Coronary artery (tissue), 2 donors: ENCODE measurements at regions not wholly inside any gene's neighbourhood (a gene's known extent, or its start where the extent isn't known, plus 50 kb on each side); places are given as distances from the start of the nearest gene placed in this dataset.
"Not testable (repeated sequence)": the region's sequence is repeated elsewhere in the genome, so short reads cannot be mapped to it uniquely, and the experiment has no call there.

Experiments
- DNase-seq: peaks from one replicate; pipeline ENCODE4 v3.0.0-alpha.2; 2017; ENCODE audit warnings: low spot score
- H3K27ac ChIP-seq, 2 donors: fragments of 200-600 bp; sonication (generic); one replicate each; pipeline ENCODE4 v1.5.1; 2016 to 2019
- H3K4me3 ChIP-seq: fragments of 200-600 bp; sonication (generic); 2 replicates; pipeline ENCODE4 v1.5.1; 2016; ENCODE audit warnings: mild to moderate bottlenecking, moderate library complexity
- CTCF ChIP-seq: fragments of 200-600 bp; sonication (generic); IDR thresholded peaks from one replicate; pipeline ENCODE4 v1.5.1; 2019; ENCODE audit warnings: antibody characterized with exemption

GRCh38 chr11:96567176-96567575 lies 177.4 kb downstream of the JRKL start:
- Histone ChIP-seq H3K27ac (no peak overlapping the region), H3K4me3 (peak overlapping the region; percentile 47)
- TF ChIP-seq CTCF = no peak
- DNase-seq = no peak

- Histone ChIP-seq H3K27ac (no peak overlapping the region), H3K4me3 (peak overlapping the region; percentile 47)
- no peak for DNase-seq
- TF ChIP-seq CTCF = no peak
Measured at GRCh38 chr11:96567667-96568066, 177.9 kb downstream of the JRKL start.

DNA sequence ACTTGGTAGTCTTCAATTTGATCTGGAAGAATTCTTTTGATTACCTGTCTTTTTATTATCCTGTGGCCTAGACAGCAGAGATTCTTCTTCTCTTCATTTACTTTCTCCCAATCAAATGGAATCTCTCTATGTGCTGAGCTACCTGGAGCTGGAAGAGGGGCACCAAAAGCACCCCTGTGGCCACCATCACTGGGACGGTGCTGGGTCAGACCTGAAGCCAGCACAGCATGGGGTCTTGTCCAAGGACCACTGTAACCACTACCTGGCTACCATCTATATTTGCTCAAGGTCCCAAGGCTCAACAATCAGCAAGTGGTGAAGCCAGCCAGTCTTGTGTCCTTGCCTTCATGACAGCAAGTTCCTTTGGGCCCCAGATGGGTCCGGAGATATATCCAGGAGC lies 186.6 kb downstream of the JRKL start:
- Histone ChIP-seq H3K27ac (no peak overlapping the region), H3K4me3 (no peak overlapping the region)
- no peak for TF ChIP-seq CTCF
- no peak for DNase-seq

DNA sequence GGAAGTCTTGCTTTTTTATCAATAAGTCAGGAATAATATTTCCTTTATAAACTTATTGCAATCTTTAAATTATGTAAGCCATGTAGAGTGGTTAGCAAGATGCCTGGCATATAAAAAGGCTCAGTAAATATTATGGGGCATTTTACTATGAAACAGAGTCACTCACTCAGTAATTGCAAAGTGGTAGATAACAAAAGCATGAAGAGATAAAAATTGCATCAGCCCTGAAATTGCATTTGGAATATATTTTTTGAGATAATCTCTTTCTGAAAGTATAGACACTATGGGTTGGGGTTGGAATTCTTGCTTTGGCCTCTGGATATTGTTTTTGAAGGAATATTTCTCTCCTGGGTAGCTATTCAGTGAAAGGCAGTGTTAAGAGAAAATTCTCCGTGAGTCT lies 188.6 kb downstream of the JRKL start:
- Histone ChIP-seq H3K4me3 (no peak overlapping the region), H3K27ac (no peak overlapping the region)
- no peak for DNase-seq
- no peak for TF ChIP-seq CTCF

DNA sequence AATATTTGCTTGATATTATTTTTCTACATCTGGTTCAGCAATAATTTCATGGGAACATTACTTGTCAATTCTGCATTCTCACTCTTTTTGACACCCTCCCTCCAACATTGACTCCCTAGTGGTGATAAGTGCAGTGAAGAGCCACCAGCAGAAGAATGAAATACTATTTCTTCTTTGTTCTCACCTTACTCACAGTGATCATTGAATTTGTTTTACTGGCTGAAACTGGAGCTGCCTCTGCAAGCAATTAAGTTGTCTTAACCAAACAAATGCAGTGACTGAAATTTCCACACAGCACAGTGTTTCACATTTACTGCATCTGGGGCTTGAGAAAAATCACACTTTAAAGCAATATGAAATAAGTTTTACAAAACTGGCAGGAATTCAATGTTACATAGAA lies 189.8 kb downstream of the JRKL start:
- DNase-seq = no peak
- TF ChIP-seq CTCF = no peak

GRCh38 chr11:96580476-96581040 lies 190.7 kb downstream of the JRKL start:
- no peak for DNase-seq
- no peak overlapping the region for H3K27ac ChIP-seq
- H3K4me3 ChIP-seq = no peak overlapping the region
- TF ChIP-seq CTCF = no peak

More for the DNA sequence above, 189.8 kb downstream of the JRKL start:
- Histone ChIP-seq H3K27ac (no peak overlapping the region), H3K4me3 (no peak overlapping the region)

GRCh38 chr11:96585944-96586880 lies 196.4 kb downstream of the JRKL start:
- DNase-seq, H3K27ac ChIP-seq, H3K4me3 ChIP-seq: not testable (repeated sequence)

DNA sequence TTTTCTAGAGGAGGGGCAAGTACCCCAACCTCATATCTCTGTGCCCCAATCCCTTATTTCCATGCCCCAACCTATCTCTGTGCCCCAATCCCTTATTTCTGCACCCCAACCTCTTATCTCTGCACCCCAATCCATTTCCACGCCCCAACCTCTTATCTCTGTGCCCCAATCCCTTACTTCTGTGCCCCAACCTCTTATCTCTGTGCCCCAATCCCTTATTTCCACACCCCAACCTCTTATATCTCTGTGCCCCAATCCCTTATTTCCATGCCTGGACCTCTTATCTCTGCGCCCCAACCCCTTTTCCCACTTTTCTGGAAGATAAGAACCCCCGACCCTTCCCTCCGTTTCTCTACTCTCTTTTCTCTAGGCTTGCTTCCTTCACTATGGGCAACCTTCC lies 199.0 kb downstream of the JRKL start:
- H3K4me3 ChIP-seq, H3K27ac ChIP-seq, DNase-seq: not testable (repeated sequence)
